Hepatocyte (in vitro differentiated cells): ENCODE measurements at regions not wholly inside any gene's neighbourhood (a gene's known extent, or its start where the extent isn't known, plus 50 kb on each side); places are given as distances from the start of the nearest gene placed in this dataset.

ENCODE experiments used
- CTCF ChIP-seq: fragments of 200-600 bp; sonication (generic); IDR thresholded peaks from 2 replicates; pipeline ENCODE4 v1.5.1; 2016; ENCODE audit warnings: antibody characterized with exemption, mild to moderate bottlenecking; ENCODE audit not compliant: poor library complexity
- EZH2 ChIP-seq: fragments of 200-600 bp; sonication (generic); IDR thresholded peaks from 2 replicates; pipeline ENCODE4 v1.6.1; 2016; ENCODE audit warnings: antibody characterized with exemption, mild to moderate bottlenecking, borderline replicate concordance

GRCh38 chr2:103165836-103166235 is 404.0 kb downstream of the TMEM182 start:
- TF ChIP-seq CTCF: no peak
- no peak for TF ChIP-seq EZH2
